ENCODE measurements at regions not wholly inside any gene's neighbourhood (a gene's known extent, or its start where the extent isn't known, plus 50 kb on each side); places are given as distances from the start of the nearest gene placed in this dataset.

DNA sequence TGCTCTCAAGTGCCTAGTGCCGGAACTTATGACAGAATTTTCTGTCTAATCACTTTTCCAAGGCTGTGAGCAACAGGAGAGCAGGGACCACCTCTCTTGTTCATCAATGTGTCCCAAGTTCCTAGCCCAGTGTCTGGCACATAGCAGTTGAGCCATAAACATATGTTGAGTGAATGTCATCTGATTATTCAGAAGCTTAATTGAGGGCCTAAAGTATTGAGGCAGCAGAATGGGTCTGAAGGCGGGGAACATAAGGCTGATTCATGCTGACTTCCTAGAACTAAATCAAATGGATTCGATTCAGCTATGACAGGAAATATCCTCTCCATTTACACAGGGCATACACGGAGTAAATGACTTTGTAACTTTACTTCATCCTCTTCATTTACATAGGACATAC is 438.0 kb upstream of the ZFHX3 start:
- no peak overlapping the region for H3K27ac ChIP-seq (ENCODE audit: low read length)
- no peaks in the 10 kb centered on the region for H3K4me1 ChIP-seq (ENCODE audit: control insufficient read depth, insufficient read depth, low read length)
- DNase-seq (ENCODE audit: low read depth, low spot score) (no peak), ATAC-seq (no peak)
- in situ Hi-C loops (cut with HindIII; ENCODE audit: low pct_unique_long_range_greater_than_20kb, low sequenced_read_pairs) = no loop called here
- ChIA-PET POLR2A (no interaction called here), CTCF (no interaction called here)
- BruUV-seq (replicated peaks) = no TSS peak
- H3K27me3 ChIP-seq (ENCODE audit: control insufficient read depth, insufficient read depth, low read length) = peaks cover 2% of the 10 kb centered on the region; the same call in 1 of the 2 replicates
- H3K9me3 ChIP-seq (ENCODE audit: control insufficient read depth, insufficient read depth, low read depth, low read length) = no peaks in the 10 kb centered on the region
- TF ChIP-seq, protein P1, sequence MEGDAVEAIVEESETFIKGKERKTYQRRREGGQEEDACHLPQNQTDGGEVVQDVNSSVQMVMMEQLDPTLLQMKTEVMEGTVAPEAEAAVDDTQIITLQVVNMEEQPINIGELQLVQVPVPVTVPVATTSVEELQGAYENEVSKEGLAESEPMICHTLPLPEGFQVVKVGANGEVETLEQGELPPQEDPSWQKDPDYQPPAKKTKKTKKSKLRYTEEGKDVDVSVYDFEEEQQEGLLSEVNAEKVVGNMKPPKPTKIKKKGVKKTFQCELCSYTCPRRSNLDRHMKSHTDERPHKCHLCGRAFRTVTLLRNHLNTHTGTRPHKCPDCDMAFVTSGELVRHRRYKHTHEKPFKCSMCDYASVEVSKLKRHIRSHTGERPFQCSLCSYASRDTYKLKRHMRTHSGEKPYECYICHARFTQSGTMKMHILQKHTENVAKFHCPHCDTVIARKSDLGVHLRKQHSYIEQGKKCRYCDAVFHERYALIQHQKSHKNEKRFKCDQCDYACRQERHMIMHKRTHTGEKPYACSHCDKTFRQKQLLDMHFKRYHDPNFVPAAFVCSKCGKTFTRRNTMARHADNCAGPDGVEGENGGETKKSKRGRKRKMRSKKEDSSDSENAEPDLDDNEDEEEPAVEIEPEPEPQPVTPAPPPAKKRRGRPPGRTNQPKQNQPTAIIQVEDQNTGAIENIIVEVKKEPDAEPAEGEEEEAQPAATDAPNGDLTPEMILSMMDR (IDR thresholded peaks at IDR 0.05) = no peak
- no peak for TF ChIP-seq TCF7L2 (IDR thresholded peaks at IDR 0.05; ENCODE audit: low read depth, low read length)
- no peak for TF ChIP-seq POLR2AphosphoS5 (IDR thresholded peaks at IDR 0.05; ENCODE audit: low read depth, low read length)
- TF ChIP-seq SIN3A (IDR thresholded peaks at IDR 0.05; ENCODE audit: borderline replicate concordance, insufficient read depth, low read depth, low read length) = no peak
- TF ChIP-seq, protein P2, sequence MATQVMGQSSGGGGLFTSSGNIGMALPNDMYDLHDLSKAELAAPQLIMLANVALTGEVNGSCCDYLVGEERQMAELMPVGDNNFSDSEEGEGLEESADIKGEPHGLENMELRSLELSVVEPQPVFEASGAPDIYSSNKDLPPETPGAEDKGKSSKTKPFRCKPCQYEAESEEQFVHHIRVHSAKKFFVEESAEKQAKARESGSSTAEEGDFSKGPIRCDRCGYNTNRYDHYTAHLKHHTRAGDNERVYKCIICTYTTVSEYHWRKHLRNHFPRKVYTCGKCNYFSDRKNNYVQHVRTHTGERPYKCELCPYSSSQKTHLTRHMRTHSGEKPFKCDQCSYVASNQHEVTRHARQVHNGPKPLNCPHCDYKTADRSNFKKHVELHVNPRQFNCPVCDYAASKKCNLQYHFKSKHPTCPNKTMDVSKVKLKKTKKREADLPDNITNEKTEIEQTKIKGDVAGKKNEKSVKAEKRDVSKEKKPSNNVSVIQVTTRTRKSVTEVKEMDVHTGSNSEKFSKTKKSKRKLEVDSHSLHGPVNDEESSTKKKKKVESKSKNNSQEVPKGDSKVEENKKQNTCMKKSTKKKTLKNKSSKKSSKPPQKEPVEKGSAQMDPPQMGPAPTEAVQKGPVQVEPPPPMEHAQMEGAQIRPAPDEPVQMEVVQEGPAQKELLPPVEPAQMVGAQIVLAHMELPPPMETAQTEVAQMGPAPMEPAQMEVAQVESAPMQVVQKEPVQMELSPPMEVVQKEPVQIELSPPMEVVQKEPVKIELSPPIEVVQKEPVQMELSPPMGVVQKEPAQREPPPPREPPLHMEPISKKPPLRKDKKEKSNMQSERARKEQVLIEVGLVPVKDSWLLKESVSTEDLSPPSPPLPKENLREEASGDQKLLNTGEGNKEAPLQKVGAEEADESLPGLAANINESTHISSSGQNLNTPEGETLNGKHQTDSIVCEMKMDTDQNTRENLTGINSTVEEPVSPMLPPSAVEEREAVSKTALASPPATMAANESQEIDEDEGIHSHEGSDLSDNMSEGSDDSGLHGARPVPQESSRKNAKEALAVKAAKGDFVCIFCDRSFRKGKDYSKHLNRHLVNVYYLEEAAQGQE (IDR thresholded peaks at IDR 0.05; ENCODE audit: insufficient read depth in 1 of 2, low read depth in 2 of 2, low read length in 1 of 2) = no peak
- H3K4me3 ChIP-seq (ENCODE audit: low read depth in 2 of 2, low read length in 2 of 2) = no peak overlapping the region
- H3K36me3 ChIP-seq (ENCODE audit: control insufficient read depth, insufficient read depth, low read length) = no peaks in the 10 kb centered on the region
- intact Hi-C loops (cut with micrococcal nuclease; ENCODE audit: unreplicated experiment) = no loop called here

DNA sequence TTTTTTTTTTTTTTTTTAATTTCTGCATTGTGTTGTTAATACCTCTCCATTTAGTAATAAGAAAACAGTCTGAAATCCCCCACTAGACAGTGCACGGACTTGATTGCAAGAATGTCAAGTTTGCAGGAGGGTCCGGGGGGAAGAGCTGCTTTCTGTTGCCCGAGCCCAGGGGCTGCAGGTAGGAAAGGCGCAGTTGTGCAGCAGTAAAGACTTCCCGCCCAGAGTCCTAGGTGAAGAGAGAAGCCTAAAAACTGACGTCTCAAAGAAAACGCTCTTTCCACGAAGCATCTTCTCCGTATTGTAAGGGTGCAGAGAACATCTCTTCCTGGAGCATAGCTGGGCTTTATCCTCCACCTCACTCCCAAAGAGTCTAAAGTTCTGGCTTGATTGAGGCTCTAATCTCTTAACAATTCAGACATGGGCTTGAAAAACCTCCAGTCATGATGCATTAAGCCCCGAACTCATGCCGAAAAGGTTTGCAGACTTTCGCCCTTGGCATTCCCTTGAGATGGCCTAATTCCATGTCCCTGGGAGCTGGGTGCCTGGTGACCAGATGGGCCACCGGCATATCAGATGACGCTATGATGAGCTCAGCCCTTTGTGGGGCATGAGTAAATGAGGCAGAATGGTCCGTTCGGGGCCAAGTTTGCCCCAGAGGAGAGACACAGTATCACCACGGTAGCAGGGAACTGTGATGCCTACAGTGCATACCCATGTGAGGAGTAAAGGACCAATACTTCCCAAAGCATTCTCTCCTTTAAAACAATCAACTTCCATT is 436.2 kb upstream of the ZFHX3 start:
- TF ChIP-seq TCF7L2 (IDR thresholded peaks at IDR 0.05; ENCODE audit: low read depth, low read length) (no peak), POLR2AphosphoS5 (IDR thresholded peaks at IDR 0.05; ENCODE audit: low read depth, low read length) (no peak), SIN3A (IDR thresholded peaks at IDR 0.05; ENCODE audit: borderline replicate concordance, insufficient read depth, low read depth, low read length) (no peak)
- TF ChIP-seq, protein P1 (IDR thresholded peaks at IDR 0.05) = no peak
- TF ChIP-seq, protein P2 (IDR thresholded peaks at IDR 0.05; ENCODE audit: insufficient read depth in 1 of 2, low read depth in 2 of 2, low read length in 1 of 2) = no peak
- Histone ChIP-seq H3K9me3 (ENCODE audit: control insufficient read depth, insufficient read depth, low read depth, low read length) (no peaks in the 10 kb centered on the region), H3K36me3 (ENCODE audit: control insufficient read depth, insufficient read depth, low read length) (no peaks in the 10 kb centered on the region), H3K27ac (ENCODE audit: low read length) (no peak overlapping the region), H3K4me1 (ENCODE audit: control insufficient read depth, insufficient read depth, low read length) (no peaks in the 10 kb centered on the region), H3K4me3 (ENCODE audit: low read depth in 2 of 2, low read length in 2 of 2) (no peak overlapping the region), H3K27me3 (ENCODE audit: control insufficient read depth, insufficient read depth, low read length) (peaks cover 2% of the 10 kb centered on the region)
- DNase-seq (ENCODE audit: low read depth, low spot score) = no peak
- intact Hi-C loops (cut with micrococcal nuclease; ENCODE audit: unreplicated experiment) (no loop called here), in situ Hi-C loops (cut with HindIII; ENCODE audit: low pct_unique_long_range_greater_than_20kb, low sequenced_read_pairs) (no loop called here)
- BruUV-seq (replicated peaks) = no TSS peak
- ChIA-PET CTCF (no interaction called here), POLR2A (no interaction called here)
- no peak for ATAC-seq

Data from Panc1 (cell line).